Stimulated activated CD4-positive, alpha-beta T cell treated with anti-CD3 and anti-CD28 coated beads, Interleukin-12 subunit alpha, Interleukin-12 subunit beta, amount 100 ng/mL, for 24 hours (primary cell): ENCODE measurements at regions not wholly inside any gene's neighbourhood (a gene's known extent, or its start where the extent isn't known, plus 50 kb on each side); places are given as distances from the start of the nearest gene placed in this dataset.
"Not testable (repeated sequence)": the region's sequence is repeated elsewhere in the genome, so short reads cannot be mapped to it uniquely, and the experiment has no call there.

Source experiments
- DNase-seq, 2 experiments: peaks; one replicate each; pipeline ENCODE4 v3.0.0-alpha.2; 2020; ENCODE audit warnings: low read depth in 2 of 2

- DNase-seq, result no peak
Measured at GRCh38 chr13:19062019-19062646, 119.5 kb downstream of the TUBA3C start.

DNA sequence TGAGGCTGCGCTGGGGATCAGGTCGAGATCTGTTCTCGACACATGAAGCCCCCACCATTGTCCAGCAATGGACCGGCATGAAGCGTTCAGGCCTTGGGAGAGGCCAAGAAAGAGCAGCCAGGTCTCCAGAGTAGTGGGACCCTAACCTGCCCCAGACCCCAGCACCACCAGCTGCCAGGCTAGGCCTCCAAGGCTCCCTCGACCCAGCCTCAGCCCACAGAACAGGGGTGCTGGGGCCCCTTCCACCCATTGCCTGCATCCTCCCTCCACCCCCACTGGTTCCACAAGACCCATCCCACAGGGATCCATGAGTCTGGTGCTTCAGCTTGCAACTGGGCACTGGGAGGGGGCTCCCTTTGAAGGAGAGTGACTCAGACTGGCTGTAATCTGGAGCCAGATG, 120.3 kb downstream of the TUBA3C start:
- no peak for DNase-seq

DNA sequence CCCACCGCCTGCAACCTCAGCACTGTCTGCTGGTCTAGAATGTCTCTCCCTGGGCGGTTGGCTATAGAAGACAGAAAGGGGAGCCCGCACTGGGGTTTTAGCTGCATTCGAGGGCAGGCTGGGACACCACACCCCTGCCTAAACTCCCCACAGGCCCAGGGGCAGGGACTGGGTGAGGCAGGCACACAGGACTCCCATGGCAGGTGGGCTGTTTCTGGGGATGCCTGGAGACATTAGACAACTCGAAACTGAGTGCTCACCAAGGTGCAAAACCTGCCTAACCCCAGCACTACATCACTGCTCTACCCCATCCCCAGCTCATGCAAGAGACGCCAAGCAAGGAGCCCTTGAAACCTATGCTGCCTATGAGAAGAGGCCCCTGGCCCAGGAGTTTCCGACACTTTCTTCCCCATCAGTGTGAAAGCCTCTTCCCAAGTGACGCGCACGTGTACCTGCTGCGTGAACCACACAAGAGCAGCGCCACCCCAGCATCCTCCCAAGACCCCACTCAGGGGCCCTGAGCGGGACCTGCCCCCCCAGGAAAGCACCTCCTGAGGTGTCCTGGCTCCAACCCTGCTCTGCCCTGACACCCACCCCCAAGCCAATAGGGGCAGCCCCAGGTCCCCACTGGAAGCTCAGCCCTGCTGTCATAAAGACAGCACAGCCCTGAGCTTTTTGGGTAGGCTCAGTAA, 121.2 kb downstream of the TUBA3C start:
- no peak for DNase-seq

- DNase-seq, result no peak
Measured at GRCh38 chr13:19059016-19059780, 122.4 kb downstream of the TUBA3C start.

DNA sequence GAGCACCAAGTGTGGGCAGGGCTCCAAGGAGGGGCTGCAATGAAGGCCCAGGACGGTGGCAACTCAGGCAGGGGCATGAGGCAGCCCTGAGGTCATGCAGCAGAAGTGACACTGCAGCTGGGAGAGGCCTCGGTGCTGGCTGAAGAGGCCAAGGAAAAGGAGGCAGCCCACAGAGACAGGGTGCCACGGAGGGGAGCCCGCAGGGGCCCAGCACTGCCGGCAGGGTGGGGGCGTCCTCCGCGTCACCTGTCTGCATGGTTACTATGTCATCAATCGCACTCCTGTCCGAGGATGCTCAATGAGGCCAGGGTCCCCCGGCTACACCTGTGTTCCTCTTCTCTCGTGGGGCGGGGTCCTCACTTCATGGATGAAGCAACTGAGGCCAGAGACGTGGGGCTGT, 123.1 kb downstream of the TUBA3C start:
- DNase-seq, result no peak

- no peak for DNase-seq
Measured at GRCh38 chr13:19057588-19058340, 123.9 kb downstream of the TUBA3C start.

- DNase-seq, result no peak
Measured at GRCh38 chr13:19056984-19057490, 124.6 kb downstream of the TUBA3C start.

GRCh38 chr13:19056355-19056880, 125.2 kb downstream of the TUBA3C start:
- DNase-seq, result no peak

DNA sequence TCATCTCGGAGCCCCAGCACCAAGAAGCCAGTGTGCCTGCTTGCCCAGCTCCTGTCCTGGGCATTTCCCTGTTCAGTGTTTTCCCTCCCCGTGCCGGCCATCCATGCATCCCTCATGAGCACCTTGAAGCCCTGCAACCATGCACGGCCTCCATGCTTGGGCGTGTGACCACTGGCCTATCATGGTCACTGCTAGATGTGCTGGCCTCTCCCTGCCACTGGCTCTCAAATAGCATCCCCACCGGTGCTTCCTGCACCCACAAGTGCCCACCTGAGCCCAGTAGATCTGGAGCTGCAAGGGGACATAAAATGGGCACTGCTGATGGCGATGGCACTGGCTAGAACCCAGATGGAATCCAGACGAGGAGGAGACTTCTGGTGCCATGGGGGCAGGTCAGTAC, 126.0 kb downstream of the TUBA3C start:
- DNase-seq, result no peak

GRCh38 chr13:19053561-19053960, 128.1 kb downstream of the TUBA3C start:
- no peak for DNase-seq

DNA sequence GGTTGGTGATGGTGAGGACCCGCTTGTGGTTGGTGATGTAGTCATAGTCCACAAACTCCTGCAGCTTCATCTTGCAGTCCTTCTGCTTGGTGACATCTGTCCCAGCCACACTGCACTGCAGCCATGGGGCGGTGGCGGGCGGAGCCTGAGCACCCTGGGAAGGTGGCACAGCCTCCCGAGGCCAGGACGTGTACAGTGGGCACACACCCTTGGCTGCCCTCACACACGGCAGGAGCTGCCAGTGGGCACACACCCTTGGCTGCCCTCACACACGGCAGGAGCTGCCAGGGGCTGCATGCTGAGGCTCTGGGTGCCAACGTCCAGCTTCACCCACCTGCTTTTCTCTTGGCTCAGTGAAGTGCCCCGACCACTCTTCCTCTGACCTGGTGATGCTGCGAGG, 128.7 kb downstream of the TUBA3C start:
- no peak for DNase-seq

- DNase-seq, result no peak
Measured at GRCh38 chr13:19052180-19052579, 129.4 kb downstream of the TUBA3C start.

- DNase-seq, result no peak
Measured at GRCh38 chr13:19050901-19051300, 130.7 kb downstream of the TUBA3C start.

DNA sequence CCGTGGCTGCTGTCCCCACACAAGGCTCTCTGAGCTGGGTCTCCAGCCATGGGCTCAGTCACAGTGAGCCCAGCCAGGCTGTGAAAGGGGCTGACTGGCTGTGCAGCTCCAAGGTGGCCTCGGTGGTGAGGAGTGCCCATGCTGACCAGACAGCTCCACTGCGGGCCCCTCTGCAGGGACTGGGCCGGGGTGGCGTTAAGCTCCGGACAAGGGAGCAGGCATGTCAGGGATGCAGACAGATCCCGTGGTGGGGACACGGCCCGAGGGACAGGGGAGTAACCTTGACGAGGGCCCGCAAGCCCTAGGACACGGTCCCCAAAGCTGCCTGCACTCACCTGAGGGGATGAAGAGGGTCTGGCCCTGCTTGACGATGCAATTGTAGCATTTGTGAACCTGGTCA, 132.0 kb downstream of the TUBA3C start:
- not testable (repeated sequence) for DNase-seq

DNA sequence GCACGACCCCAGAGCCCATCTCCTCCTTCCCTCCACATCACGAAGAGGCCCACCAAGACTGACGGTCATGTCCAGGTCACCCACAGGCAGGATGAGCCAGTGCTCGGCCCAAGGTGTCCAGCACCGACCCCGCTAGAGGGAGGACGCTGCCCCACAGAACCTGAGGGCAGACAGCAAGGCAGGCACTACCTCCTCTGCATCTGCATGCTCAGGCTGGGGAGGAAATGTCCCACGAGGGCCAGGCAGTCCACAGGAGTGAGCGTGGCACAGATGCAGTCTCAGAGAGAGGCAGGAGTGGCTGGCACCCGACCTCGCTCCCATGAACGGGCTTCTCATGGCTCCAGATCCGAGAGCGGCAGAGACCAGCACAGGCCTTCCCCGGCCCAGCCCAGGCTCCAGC, 133.2 kb downstream of the TUBA3C start:
- DNase-seq, result no peak

DNA sequence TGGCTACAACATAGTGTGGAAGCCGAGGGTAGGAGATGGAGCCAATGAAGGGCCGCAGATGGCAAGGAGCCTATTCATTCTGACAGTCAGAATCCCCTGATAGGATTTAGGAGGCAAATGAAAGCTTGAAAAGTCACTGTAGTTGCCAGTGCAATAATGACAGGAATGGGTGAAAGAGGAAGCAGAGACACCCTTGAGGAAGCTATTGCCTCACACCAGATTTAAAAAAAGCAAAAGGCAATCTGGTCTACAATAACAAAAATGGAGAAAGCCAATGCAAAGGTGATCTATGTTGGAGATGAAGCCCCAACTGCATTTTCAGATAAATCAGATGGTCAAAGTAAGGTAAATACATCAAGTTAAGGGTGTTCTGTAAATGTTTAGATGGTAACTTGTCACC, 158.5 kb downstream of the TUBA3C start:
- DNase-seq, result no peak

GRCh38 chr13:19020988-19021387, 160.6 kb downstream of the TUBA3C start:
- DNase-seq, result no peak

GRCh38 chr13:18998389-18998788, 183.2 kb downstream of the TUBA3C start:
- DNase-seq, result no peak

DNA sequence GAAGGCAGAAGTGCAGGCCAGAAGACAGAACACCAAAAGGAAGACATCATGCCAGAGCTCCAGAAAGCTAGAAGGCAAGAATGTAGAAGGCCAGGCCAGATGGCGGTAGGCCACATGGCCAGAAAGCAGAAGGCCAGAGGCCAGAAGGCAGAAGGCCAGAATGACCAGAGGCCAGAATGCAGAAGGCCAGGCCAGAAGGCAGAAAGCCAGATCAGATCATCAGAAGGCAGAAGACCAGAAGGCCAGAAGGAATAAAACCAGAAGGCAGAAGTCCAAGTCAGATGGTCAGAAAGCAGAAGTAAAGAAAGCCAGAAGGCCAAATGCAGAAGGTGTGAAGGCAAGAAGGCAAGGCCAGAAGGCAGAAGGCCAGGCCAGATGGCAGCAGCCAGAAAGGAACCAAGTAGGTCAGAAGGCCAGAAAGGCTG, 185.0 kb downstream of the TUBA3C start:
- no peak for DNase-seq

GRCh38 chr13:18996221-18996620, 185.4 kb downstream of the TUBA3C start:
- DNase-seq, result no peak

DNA sequence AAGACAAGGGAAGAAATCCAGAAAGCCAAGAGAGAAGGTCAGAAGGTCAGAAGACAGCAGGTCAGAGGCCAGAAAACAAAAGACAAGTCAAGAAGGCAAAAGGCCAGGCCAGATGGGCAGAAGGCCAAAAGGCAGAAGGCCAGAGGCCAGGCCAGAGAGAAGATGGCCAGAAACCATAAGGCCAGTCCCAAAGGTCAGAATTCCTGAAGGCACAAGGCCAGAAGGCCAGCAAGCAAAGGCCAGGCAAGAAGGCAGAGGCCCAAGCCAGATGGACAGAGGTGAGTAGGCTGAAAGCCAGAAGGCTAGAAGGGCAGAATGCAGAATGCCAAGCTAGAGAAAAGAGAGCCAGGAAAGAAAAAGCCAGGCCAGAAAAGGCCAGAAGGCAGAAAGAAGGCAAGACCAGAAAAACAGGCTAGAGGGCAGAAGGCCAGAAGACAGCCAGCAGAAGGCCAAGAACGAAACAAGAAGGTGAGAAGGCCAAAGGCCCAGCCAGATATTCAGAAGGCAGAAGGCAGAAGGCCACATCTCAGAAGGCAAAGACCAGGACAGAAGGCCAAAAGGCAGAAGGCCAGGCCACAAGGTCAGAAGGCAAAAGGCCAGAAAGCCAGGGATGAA, 186.3 kb downstream of the TUBA3C start:
- no peak for DNase-seq
